Right cardiac atrium (tissue), 5 donors: ENCODE measurements at regions not wholly inside any gene's neighbourhood (a gene's known extent, or its start where the extent isn't known, plus 50 kb on each side); places are given as distances from the start of the nearest gene placed in this dataset.

Source experiments
- ATAC-seq, 2 donors: fragments of 200-7000 bp; cut with Tn5 transposase; one replicate each; pipeline versions ENCODE4 v1.8.0 to v1.9.1; 2020; ENCODE audit warnings: moderate library complexity in 2 of 2, mild to moderate bottlenecking in 1 of 2
- DNase-seq, 3 donors: peaks; one replicate each; pipeline ENCODE4 v3.0.0-alpha.2; 2020
- H3K27ac ChIP-seq: one replicate; pipeline ENCODE4 v1.5.1; 2013; ENCODE audit warnings: mild to moderate bottlenecking, low read length, control low read depth, moderate library complexity
- H3K27me3 ChIP-seq: one replicate; pipeline ENCODE4 v1.6.1; 2013; ENCODE audit not compliant: control insufficient read depth, insufficient read depth
- H3K4me1 ChIP-seq: one replicate; pipeline ENCODE4 v1.6.1; 2013; ENCODE audit warnings: low read length; ENCODE audit not compliant: control insufficient read depth, insufficient read depth
- H3K4me3 ChIP-seq: one replicate; pipeline ENCODE4 v1.5.1; 2013; ENCODE audit warnings: low read length, control low read depth
- H3K9me3 ChIP-seq: one replicate; pipeline ENCODE4 v1.6.1; 2013; ENCODE audit warnings: low read length; ENCODE audit not compliant: control insufficient read depth
- WGBS: extraction: QIAGEN DNeasy Blood & Tissue Kit; methylation state at CpG from one replicate; pipeline ENCODE4 v1.1.7; 2013; 5-methylcytosine and 5-hydroxymethylcytosine counted together
- intact Hi-C, 4 donors: fragments of 100-400 bp; cut with DNase I; formaldehyde crosslinking; loops; one replicate each; pipeline versions ENCODE4 v1.11.0 to v1.14.0; 2022 to 2023
- donor health status: healthy with polysubstance abuse.
- donor health status: DM: no; HTN: yes; CAD: no.
- donor health status: DM: no; HTN: no; CAD: no.
- donor health status: DM: no; HTN: yes; CAD: no; lungs with severe emphysema.
- donor health status: DM: yes; HTN: yes; CAD: no.

GRCh38 chr2:20141056-20141762 is 83.7 kb downstream of the SDC1 start:
- H3K4me3 ChIP-seq: no peak overlapping the region
- intact Hi-C loops: no loop called here
- H3K27me3 ChIP-seq: no peaks in the 10 kb centered on the region
- WGBS: 60% methylated on average over 9 of the region's 9 CpGs
- H3K4me1 ChIP-seq: no peaks in the 10 kb centered on the region
- peak in 1 of 2 donors; percentile 73 for ATAC-seq
- peak in 2 of 3 donors; percentile 67 to 70 for DNase-seq
- H3K9me3 ChIP-seq: no peaks in the 10 kb centered on the region
- no peak overlapping the region for H3K27ac ChIP-seq

GRCh38 chr2:20140321-20141055 is 84.4 kb downstream of the SDC1 start:
- H3K9me3 ChIP-seq: no peaks in the 10 kb centered on the region
- H3K4me3 ChIP-seq: no peak overlapping the region
- DNase-seq: no peak
- no peaks in the 10 kb centered on the region for H3K4me1 ChIP-seq
- WGBS: 84% methylated on average over 11 of the region's 11 CpGs
- intact Hi-C loops: no loop called here
- ATAC-seq: no peak
- H3K27ac ChIP-seq: no peak overlapping the region
- no peaks in the 10 kb centered on the region for H3K27me3 ChIP-seq

GRCh38 chr2:20139407-20140172 is 85.3 kb downstream of the SDC1 start:
- DNase-seq: no peak
- no peak overlapping the region for H3K27ac ChIP-seq
- no peaks in the 10 kb centered on the region for H3K27me3 ChIP-seq
- no peak overlapping the region for H3K4me3 ChIP-seq
- 66% methylated on average over 9 of the region's 9 CpGs for WGBS
- intact Hi-C loops: loop anchor here in 1 of 4 donors (10.0 kb wide), 1 partner anchor 85 kb away; the partner anchor contains the start of gene SDC1
- peak in 1 of 2 donors; percentile 28 for ATAC-seq
- H3K4me1 ChIP-seq: no peaks in the 10 kb centered on the region
- H3K9me3 ChIP-seq: no peaks in the 10 kb centered on the region

GRCh38 chr2:20138696-20139095 is 86.2 kb downstream of the SDC1 start:
- whole genome bisulfite sequencing: 58% methylated on average over 6 of the region's 6 CpGs
- H3K4me3 ChIP-seq: no peak overlapping the region
- no peaks in the 10 kb centered on the region for H3K9me3 ChIP-seq
- intact Hi-C loops: loop anchor here in 1 of 4 donors (10.0 kb wide), 1 partner anchor 86 kb away; the partner anchor contains the start of gene SDC1
- no peaks in the 10 kb centered on the region for H3K27me3 ChIP-seq
- no peak overlapping the region for H3K27ac ChIP-seq
- DNase-seq (no peak), ATAC-seq (no peak)
- no peaks in the 10 kb centered on the region for H3K4me1 ChIP-seq

- no peaks in the 10 kb centered on the region for H3K9me3 ChIP-seq
- no peak overlapping the region for H3K27ac ChIP-seq
- no peaks in the 10 kb centered on the region for H3K27me3 ChIP-seq
- WGBS: 98% methylated on average over 8 of the region's 8 CpGs
- no peaks in the 10 kb centered on the region for H3K4me1 ChIP-seq
- H3K4me3 ChIP-seq: no peak overlapping the region
- ATAC-seq (no peak), DNase-seq (no peak)
- intact Hi-C loops: loop anchor here in 1 of 4 donors (10.0 kb wide), 1 partner anchor 87 kb away; the partner anchor contains the start of gene SDC1
Observed at GRCh38 chr2:20137884-20138283, 86.5 kb upstream of the LAPTM4A start.

GRCh38 chr2:20137131-20137571 is 85.7 kb upstream of the LAPTM4A start:
- H3K27ac ChIP-seq: no peak overlapping the region
- intact Hi-C loops: loop anchor here in 1 of 4 donors (10.0 kb wide), 1 partner anchor 88 kb away; the partner anchor contains the start of gene SDC1
- DNase-seq: no peak
- WGBS: 72% methylated on average over 10 of the region's 10 CpGs
- H3K4me3 ChIP-seq: no peak overlapping the region
- no peaks in the 10 kb centered on the region for H3K27me3 ChIP-seq
- H3K9me3 ChIP-seq: no peaks in the 10 kb centered on the region
- H3K4me1 ChIP-seq: no peaks in the 10 kb centered on the region
- no peak for ATAC-seq

GRCh38 chr2:20136149-20136548 is 84.7 kb upstream of the LAPTM4A start:
- intact Hi-C loops: loop anchor here in 1 of 4 donors (10.0 kb wide), 1 partner anchor 89 kb away; the partner anchor contains the start of gene SDC1
- Histone ChIP-seq H3K27me3 (no peaks in the 10 kb centered on the region), H3K4me3 (no peak overlapping the region), H3K9me3 (no peaks in the 10 kb centered on the region), H3K27ac (no peak overlapping the region), H3K4me1 (no peaks in the 10 kb centered on the region)
- no peak for ATAC-seq
- WGBS: 87% methylated on average over 12 of the region's 12 CpGs
- DNase-seq: no peak

- intact Hi-C loops: loop anchor here in 1 of 4 donors (10.0 kb wide), 1 partner anchor 89 kb away; the partner anchor contains the start of gene SDC1
- DNase-seq (peak; percentile 63 to 82 (median 81)), ATAC-seq (peak; percentile 46 to 63)
Observed at GRCh38 chr2:20135631-20136050, 84.2 kb upstream of the LAPTM4A start.

GRCh38 chr2:20132990-20133535 is 81.6 kb upstream of the LAPTM4A start:
- ATAC-seq (no peak), DNase-seq (no peak)
- WGBS: 64% methylated on average over 12 of the region's 12 CpGs
- Histone ChIP-seq H3K9me3 (no peaks in the 10 kb centered on the region), H3K27me3 (no peaks in the 10 kb centered on the region), H3K4me1 (no peaks in the 10 kb centered on the region), H3K4me3 (no peak overlapping the region), H3K27ac (no peak overlapping the region)
- intact Hi-C loops: loop anchor here in 1 of 4 donors (10.0 kb wide), 1 partner anchor 92 kb away; the partner anchor contains the start of gene SDC1

More at GRCh38 chr2:20135631-20136050, 84.2 kb upstream of the LAPTM4A start:
- 21% methylated on average over 10 of the region's 10 CpGs for WGBS
- Histone ChIP-seq H3K4me3 (no peak overlapping the region), H3K27me3 (no peaks in the 10 kb centered on the region), H3K4me1 (no peaks in the 10 kb centered on the region), H3K9me3 (no peaks in the 10 kb centered on the region), H3K27ac (no peak overlapping the region)
